ENCODE measurements at regions not wholly inside any gene's neighbourhood (a gene's known extent, or its start where the extent isn't known, plus 50 kb on each side); places are given as distances from the start of the nearest gene placed in this dataset.

- TF ChIP-seq CTCF (IDR thresholded peaks at IDR 0.05) (no peak), POLR2A (IDR thresholded peaks at IDR 0.05) (no peak)
These were observed 255.6 kb upstream of the SDK2 start for GRCh38 chr17:73899839-73900238.

All from tibial nerve (tissue), 3 donors.